ENCODE measurements at regions not wholly inside any gene's neighbourhood (a gene's known extent, or its start where the extent isn't known, plus 50 kb on each side); places are given as distances from the start of the nearest gene placed in this dataset.

- no peak for TF ChIP-seq CTCF (IDR thresholded peaks at IDR 0.05)
- no peak overlapping the region for H3K4me3 ChIP-seq
- H3K27me3 ChIP-seq: peaks cover 0 to 8% (median 0%) of the 10 kb centered on the region in 7 donors
- no peaks in the 10 kb centered on the region for H3K4me1 ChIP-seq
- H3K9me3 ChIP-seq: no peaks in the 10 kb centered on the region
- 74 to 76% methylated on average over 5 of the region's 5 CpGs for WGBS, 2 donors
- intact Hi-C loops (cut with DNase I): no loop called here
- no peaks in the 10 kb centered on the region for H3K36me3 ChIP-seq
- no peak overlapping the region for H3K27ac ChIP-seq
- no peak for ATAC-seq
- no peak for DNase-seq
Measured at GRCh38 chr2:15053542-15053941, 421.0 kb downstream of the LRATD1 start.

- no peak for ATAC-seq
- Histone ChIP-seq H3K27ac (no peak overlapping the region), H3K9me3 (no peaks in the 10 kb centered on the region), H3K36me3 (no peaks in the 10 kb centered on the region), H3K4me1 (no peaks in the 10 kb centered on the region), H3K27me3 (peaks cover 0 to 8% (median 0%) of the 10 kb centered on the region in 7 donors), H3K4me3 (no peak overlapping the region)
- peak in 3 of 9 donors; percentile 9 to 20 (median 20) for TF ChIP-seq CTCF (IDR thresholded peaks at IDR 0.05)
- WGBS, 2 donors: 65% methylated on average over 6 of the region's 6 CpGs
- DNase-seq: no peak
- intact Hi-C loops (cut with DNase I): no loop called here
Measured at GRCh38 chr2:15058015-15058720, 425.7 kb downstream of the LRATD1 start.

- Histone ChIP-seq H3K36me3 (no peaks in the 10 kb centered on the region), H3K4me3 (no peak overlapping the region), H3K9me3 (no peaks in the 10 kb centered on the region), H3K27me3 (peaks cover 0 to 6% (median 0%) of the 10 kb centered on the region in 7 donors), H3K4me1 (no peaks in the 10 kb centered on the region), H3K27ac (no peak overlapping the region)
- WGBS, 2 donors: 62 to 66% methylated on average over 3 of the region's 3 CpGs
- TF ChIP-seq CTCF (IDR thresholded peaks at IDR 0.05): no peak
- DNase-seq (no peak), ATAC-seq (no peak)
- intact Hi-C loops (cut with DNase I): no loop called here
Measured at GRCh38 chr2:15058721-15059157, 426.2 kb downstream of the LRATD1 start.

- Histone ChIP-seq H3K4me3 (no peak overlapping the region), H3K27me3 (peaks cover 0 to 6% (median 0%) of the 10 kb centered on the region in 7 donors), H3K27ac (no peak overlapping the region), H3K4me1 (no peaks in the 10 kb centered on the region), H3K36me3 (no peaks in the 10 kb centered on the region), H3K9me3 (peaks cover 0 to 7% (median 0%) of the 10 kb centered on the region in 11 donors)
- intact Hi-C loops (cut with DNase I): no loop called here
- TF ChIP-seq CTCF (IDR thresholded peaks at IDR 0.05): no peak
- DNase-seq: no peak
- 76 to 80% methylated on average over 10 of the region's 10 CpGs for WGBS, 2 donors
- ATAC-seq: no peak
Measured at GRCh38 chr2:15059870-15060512, 427.5 kb downstream of the LRATD1 start.
